Thyroid gland (tissue), 4 donors: ENCODE measurements at regions not wholly inside any gene's neighbourhood (a gene's known extent, or its start where the extent isn't known, plus 50 kb on each side); places are given as distances from the start of the nearest gene placed in this dataset.

Experiments
- DNase-seq, 2 donors: peaks; one replicate each; pipeline ENCODE4 v3.0.0-alpha.2; 2019
- H3K27ac ChIP-seq, 3 donors: fragments of 200-600 bp; sonication (generic); 1 replicate in 2 of 3; 2 replicates in 1 of 3; pipeline ENCODE4 v1.5.1; 2016 to 2019; ENCODE audit warnings: mild to moderate bottlenecking in 1 of 3, moderate library complexity in 1 of 3
- H3K27me3 ChIP-seq: fragments of 200-600 bp; sonication (generic); one replicate; pipeline ENCODE4 v1.5.1; 2019
- H3K36me3 ChIP-seq, 2 donors: fragments of 200-600 bp; sonication (generic); one replicate each; pipeline ENCODE4 v1.5.1; 2016 to 2019
- H3K4me1 ChIP-seq, 2 donors: fragments of 200-600 bp; sonication (generic); one replicate each; pipeline ENCODE4 v1.5.1; 2017 to 2019
- H3K4me3 ChIP-seq, 3 donors: fragments of 200-600 bp; sonication (generic); replicated peaks in 1 of 3; 1 replicate in 2 of 3; 2 replicates in 1 of 3; pipeline ENCODE4 v1.5.1; 2016; ENCODE audit warnings: mild to moderate bottlenecking in 1 of 3
- H3K9me3 ChIP-seq: fragments of 200-600 bp; sonication (generic); one replicate; pipeline ENCODE4 v1.5.1; 2017
- POLR2A ChIP-seq, 2 donors: fragments of 450-650 bp; IDR thresholded peaks; one replicate each; pipeline ENCODE4 v1.6.1; 2017; ENCODE audit warnings: antibody characterized with exemption in 2 of 2, mild to moderate bottlenecking in 2 of 2, moderate library complexity in 1 of 2
- WGBS, 2 donors: methylation state at CpG; one replicate each; pipeline ENCODE4 v1.1.5; 2017; 5-methylcytosine and 5-hydroxymethylcytosine counted together
- intact Hi-C: fragments of 100-400 bp; cut with DNase I; formaldehyde crosslinking; loops from one replicate; pipeline ENCODE4 v1.15.1; 2023
- TF ChIP-seq, protein P1 (sequence below), 6 experiments: fragments of 200-600 bp in 3 of 6; fragments of 450-650 bp in 3 of 6; sonication (generic) in 3 of 6; IDR thresholded peaks; one replicate each; pipeline ENCODE4 v1.5.1; 2016 to 2019; ENCODE audit warnings: antibody characterized with exemption in 6 of 6, mild to moderate bottlenecking in 2 of 6, inconsistent platforms in 1 of 6, moderate library complexity in 1 of 6

GRCh38 chr11:116586392-116586791 lies 186.4 kb downstream of the BUD13 start:
- no peak overlapping the region for H3K27ac ChIP-seq
- H3K4me1 ChIP-seq = no peaks in the 10 kb centered on the region
- no peak overlapping the region for H3K4me3 ChIP-seq
- no peaks in the 10 kb centered on the region for H3K27me3 ChIP-seq
- H3K36me3 ChIP-seq = no peaks in the 10 kb centered on the region
- TF ChIP-seq, protein P1, sequence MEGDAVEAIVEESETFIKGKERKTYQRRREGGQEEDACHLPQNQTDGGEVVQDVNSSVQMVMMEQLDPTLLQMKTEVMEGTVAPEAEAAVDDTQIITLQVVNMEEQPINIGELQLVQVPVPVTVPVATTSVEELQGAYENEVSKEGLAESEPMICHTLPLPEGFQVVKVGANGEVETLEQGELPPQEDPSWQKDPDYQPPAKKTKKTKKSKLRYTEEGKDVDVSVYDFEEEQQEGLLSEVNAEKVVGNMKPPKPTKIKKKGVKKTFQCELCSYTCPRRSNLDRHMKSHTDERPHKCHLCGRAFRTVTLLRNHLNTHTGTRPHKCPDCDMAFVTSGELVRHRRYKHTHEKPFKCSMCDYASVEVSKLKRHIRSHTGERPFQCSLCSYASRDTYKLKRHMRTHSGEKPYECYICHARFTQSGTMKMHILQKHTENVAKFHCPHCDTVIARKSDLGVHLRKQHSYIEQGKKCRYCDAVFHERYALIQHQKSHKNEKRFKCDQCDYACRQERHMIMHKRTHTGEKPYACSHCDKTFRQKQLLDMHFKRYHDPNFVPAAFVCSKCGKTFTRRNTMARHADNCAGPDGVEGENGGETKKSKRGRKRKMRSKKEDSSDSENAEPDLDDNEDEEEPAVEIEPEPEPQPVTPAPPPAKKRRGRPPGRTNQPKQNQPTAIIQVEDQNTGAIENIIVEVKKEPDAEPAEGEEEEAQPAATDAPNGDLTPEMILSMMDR (IDR thresholded peaks at IDR 0.05) = no peak
- WGBS, 2 donors = 90 to 94% methylated on average over 6 of the region's 6 CpGs
- H3K9me3 ChIP-seq = no peaks in the 10 kb centered on the region
- intact Hi-C loops = no loop called here
- no peak for DNase-seq

DNA sequence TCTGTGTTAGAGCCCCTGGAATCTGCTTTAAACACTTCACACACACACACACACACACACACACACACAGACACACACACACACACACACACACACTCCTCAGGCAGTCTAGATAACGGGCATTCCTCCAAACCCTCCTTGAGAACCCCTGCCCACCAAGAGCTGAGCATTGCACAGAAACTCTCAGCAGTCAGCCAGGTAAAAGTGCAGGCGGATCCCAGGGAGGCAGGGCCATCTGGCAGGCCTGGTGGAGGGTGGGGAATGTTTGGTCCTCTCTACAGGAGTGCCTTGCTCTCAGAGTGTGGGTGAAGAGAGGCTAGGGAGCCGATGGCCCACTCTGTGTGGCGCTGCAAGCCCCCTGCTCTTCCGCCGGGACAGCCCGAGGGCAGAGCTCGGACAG lies 190.2 kb downstream of the BUD13 start:
- peaks cover 10% of the 10 kb centered on the region for H3K27me3 ChIP-seq
- no peak for TF ChIP-seq POLR2A (IDR thresholded peaks at IDR 0.05)
- TF ChIP-seq, protein P1 (IDR thresholded peaks at IDR 0.05) = no peak
- intact Hi-C loops = no loop called here

DNA sequence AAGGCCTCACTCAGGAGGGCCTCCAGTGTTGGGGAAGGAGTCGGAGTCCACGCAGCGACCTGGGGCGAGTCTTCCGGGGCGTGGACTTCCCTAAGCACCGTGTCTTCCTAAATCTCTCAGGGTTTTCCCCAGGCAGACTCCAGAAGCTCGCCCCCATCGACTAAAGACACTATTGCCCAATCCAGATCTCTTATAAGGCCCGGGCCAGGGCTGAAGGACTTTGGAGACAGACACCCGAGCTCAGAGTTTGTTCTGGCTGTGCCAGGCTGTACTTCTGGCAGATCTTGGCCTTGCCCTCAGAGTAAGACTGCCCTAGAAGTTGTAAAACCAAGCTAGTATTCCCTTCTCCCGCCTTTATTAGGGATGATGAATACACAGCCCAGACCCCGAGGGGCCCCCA lies 191.4 kb downstream of the BUD13 start:
- peaks cover 10% of the 10 kb centered on the region for H3K27me3 ChIP-seq
- no peak for DNase-seq
- H3K4me1 ChIP-seq = no peaks in the 10 kb centered on the region
- H3K4me3 ChIP-seq = no peak overlapping the region
- no peaks in the 10 kb centered on the region for H3K9me3 ChIP-seq
- no peak overlapping the region for H3K27ac ChIP-seq
- intact Hi-C loops = no loop called here
- TF ChIP-seq, protein P1 (IDR thresholded peaks at IDR 0.05) = no peak
- no peaks in the 10 kb centered on the region for H3K36me3 ChIP-seq
- WGBS, 2 donors = 39 to 45% methylated on average over 4 to 6 of the region's 13 CpGs

More for the DNA sequence above, 190.2 kb downstream of the BUD13 start:
- no peak overlapping the region for H3K4me3 ChIP-seq
- WGBS, 2 donors = 49 to 69% methylated on average over 6 to 8 of the region's 8 CpGs
- H3K27ac ChIP-seq = no peak overlapping the region
- no peak for DNase-seq
- H3K9me3 ChIP-seq = no peaks in the 10 kb centered on the region
- H3K36me3 ChIP-seq = no peaks in the 10 kb centered on the region
- H3K4me1 ChIP-seq = no peaks in the 10 kb centered on the region

DNA sequence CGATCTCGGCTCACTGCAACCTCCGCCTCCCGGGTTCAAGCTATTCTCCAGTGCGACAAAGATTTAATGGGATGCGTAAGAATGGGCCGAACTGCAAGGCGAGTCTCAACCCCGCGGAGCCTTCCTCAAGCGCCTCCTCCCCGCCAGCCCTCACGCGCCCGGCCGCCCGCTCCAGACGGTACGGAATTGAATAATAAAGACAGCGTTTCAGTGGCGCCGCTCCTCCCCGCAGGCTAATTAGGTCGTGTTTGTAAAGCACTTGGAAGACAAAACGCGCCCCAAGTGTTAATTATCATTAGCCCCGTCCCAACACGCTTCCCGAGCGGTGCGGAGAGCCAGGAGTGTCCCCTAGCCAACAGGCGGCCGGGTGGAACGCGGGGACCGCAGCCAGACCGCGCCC lies 192.0 kb downstream of the BUD13 start:
- WGBS, 2 donors = 3 to 4% methylated on average over 20 to 28 of the region's 38 CpGs
- Histone ChIP-seq H3K9me3 (no peaks in the 10 kb centered on the region), H3K4me1 (no peaks in the 10 kb centered on the region), H3K27ac (no peak overlapping the region), H3K36me3 (no peaks in the 10 kb centered on the region), H3K27me3 (peaks cover 10% of the 10 kb centered on the region), H3K4me3 (no peak overlapping the region)
- intact Hi-C loops = no loop called here
- TF ChIP-seq, protein P1 (IDR thresholded peaks at IDR 0.05) = no peak
- no peak for DNase-seq

GRCh38 chr11:116579857-116580727 lies 192.7 kb downstream of the BUD13 start:
- peaks cover 10% of the 10 kb centered on the region for H3K27me3 ChIP-seq

More at GRCh38 chr11:116579857-116580727, 192.7 kb downstream of the BUD13 start:
- Histone ChIP-seq H3K27ac (no peak overlapping the region), H3K36me3 (no peaks in the 10 kb centered on the region), H3K4me1 (no peaks in the 10 kb centered on the region), H3K9me3 (no peaks in the 10 kb centered on the region), H3K4me3 (no peak overlapping the region)
- intact Hi-C loops = no loop called here
- 2 to 5% methylated on average over 44 to 60 of the region's 76 CpGs for WGBS, 2 donors
- no peak for TF ChIP-seq POLR2A (IDR thresholded peaks at IDR 0.05)
- TF ChIP-seq, protein P1 (IDR thresholded peaks at IDR 0.05) = no peak
- no peak for DNase-seq
